ENCODE measurements at regions not wholly inside any gene's neighbourhood (a gene's known extent, or its start where the extent isn't known, plus 50 kb on each side); places are given as distances from the start of the nearest gene placed in this dataset.

DNA sequence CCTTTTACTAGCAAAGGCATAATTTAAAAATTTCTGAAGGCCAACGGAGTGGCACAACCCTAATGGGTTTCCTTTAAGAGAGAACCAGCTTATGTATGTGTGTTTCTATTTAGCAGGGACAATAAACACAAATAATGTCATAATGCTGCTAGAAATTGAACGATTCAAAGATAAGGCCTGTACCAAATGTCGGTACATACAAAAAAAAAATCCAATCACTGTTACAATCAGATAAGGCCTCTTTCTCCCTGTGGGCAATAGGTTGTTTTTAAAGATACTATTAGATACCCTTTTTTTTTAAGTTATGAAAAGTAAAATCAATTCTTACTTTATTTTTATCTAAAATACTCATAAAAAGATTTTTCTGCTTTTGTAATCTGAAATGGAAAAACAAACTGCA lies 821.0 kb downstream of the PRELID2 start:
- no peak for TF ChIP-seq EZH2 (IDR thresholded peaks at IDR 0.05; ENCODE audit: insufficient read depth, poor library complexity, severe bottlenecking)
- TF ChIP-seq EZH2phosphoT487 (IDR thresholded peaks at IDR 0.05; ENCODE audit: insufficient read depth, low read depth), result no peak
